SK-N-SH (cell line): ENCODE measurements at regions not wholly inside any gene's neighbourhood (a gene's known extent, or its start where the extent isn't known, plus 50 kb on each side); places are given as distances from the start of the nearest gene placed in this dataset.

Source experiments
- CTCF ChIA-PET: fragments of 300-600, 350-600 bp; formaldehyde crosslinking; extraction: SDS; loops from one replicate; lab custom pipeline; 2021; lab: Yijun Ruan, JAX
- POLR2A ChIA-PET: fragments of 350-600 bp; sonication (Branson Sonifier 250); formaldehyde crosslinking; extraction: SDS; loops from one replicate; lab custom pipeline; 2020; ENCODE audit warnings: antibody characterized with exemption, inconsistent platforms; lab: Yijun Ruan, JAX
- DNase-seq: peaks from one replicate; pipeline ENCODE4 v3.0.0; 2012
- H2AFZ ChIP-seq: fragments of 200-600 bp; sonication (generic); 2 replicates; pipeline ENCODE4 v1.8.1; 2016; ENCODE audit warnings: antibody characterized with exemption, mild to moderate bottlenecking, low read depth
- H3F3A ChIP-seq: fragments of 200-600 bp; sonication (generic); replicated peaks from 2 replicates; pipeline ENCODE3; 2016; ENCODE audit warnings: antibody characterized with exemption, mild to moderate bottlenecking; ENCODE audit not compliant: insufficient read depth
- H3K27ac ChIP-seq, 2 experiments: fragments of 200-500 bp in 1 of 2; fragments of 200-600 bp in 1 of 2; sonication (Bioruptor generic) in 1 of 2; sonication (generic), shearing (Covaris generic) in 1 of 2; 2 replicates each; pipeline versions ENCODE4 v1.5.1 to v1.6.1; 2014 to 2016; ENCODE audit warnings: low read depth in 2 of 2, inconsistent platforms in 1 of 2, low read length in 1 of 2, mild to moderate bottlenecking in 1 of 2, mixed read lengths in 1 of 2
- H3K27me3 ChIP-seq: fragments of 200-600 bp; sonication (generic), shearing (Covaris generic); 2 replicates; pipeline ENCODE4 v1.6.1; 2016; ENCODE audit warnings: mixed run types; ENCODE audit not compliant: insufficient read depth
- H3K36me3 ChIP-seq, 2 experiments: fragments of 200-500 bp in 1 of 2; fragments of 200-600 bp in 1 of 2; sonication (Bioruptor generic) in 1 of 2; sonication (generic) in 1 of 2; replicated peaks in 1 of 2; 2 replicates each; pipeline versions ENCODE3 to v1.5.1; 2014 to 2016; ENCODE audit warnings: low read length in 1 of 2, mild to moderate bottlenecking in 1 of 2; ENCODE audit not compliant: insufficient read depth in 2 of 2, control insufficient read depth in 1 of 2
- H3K4me1 ChIP-seq, 2 experiments: fragments of 200-500 bp in 1 of 2; fragments of 200-600 bp in 1 of 2; sonication (Bioruptor generic) in 1 of 2; sonication (generic), shearing (Covaris generic) in 1 of 2; 2 replicates each; pipeline versions ENCODE4 v1.5.1 to v1.6.1; 2014 to 2016; ENCODE audit warnings: low read depth in 1 of 2, low read length in 1 of 2, mixed run types in 1 of 2; ENCODE audit not compliant: insufficient read depth in 2 of 2, control insufficient read depth in 1 of 2
- H3K4me2 ChIP-seq: fragments of 200-600 bp; sonication (generic), shearing (Covaris generic); 2 replicates; pipeline ENCODE4 v1.6.1; 2017; ENCODE audit warnings: mixed run types
- H3K4me3 ChIP-seq, 2 experiments: fragments of 200-500 bp in 1 of 2; fragments of 200-600 bp in 1 of 2; sonication (Bioruptor generic) in 1 of 2; sonication (generic), shearing (Covaris generic) in 1 of 2; 2 replicates each; pipeline versions ENCODE4 v1.5.1 to v1.8.1; 2014 to 2016; ENCODE audit warnings: low read depth in 2 of 2, inconsistent platforms in 1 of 2, low read length in 1 of 2, mild to moderate bottlenecking in 1 of 2, mixed read lengths in 1 of 2, moderate library complexity in 1 of 2
- H3K79me2 ChIP-seq: fragments of 200-600 bp; sonication (generic); 2 replicates; pipeline ENCODE4 v1.8.1; 2017; ENCODE audit warnings: mild to moderate bottlenecking; ENCODE audit not compliant: insufficient read depth
- H3K9ac ChIP-seq: fragments of 200-600 bp; sonication (generic); 2 replicates; pipeline ENCODE4 v1.6.1; 2017; ENCODE audit warnings: mixed run types
- H3K9me2 ChIP-seq: fragments of 200-600 bp; sonication (generic); 2 replicates; pipeline ENCODE4 v1.6.1; 2017; ENCODE audit warnings: mixed run types
- H3K9me3 ChIP-seq: fragments of 200-600 bp; sonication (generic); 2 replicates; pipeline ENCODE4 v1.6.1; 2017; ENCODE audit warnings: mixed run types, mild to moderate bottlenecking, moderate library complexity
- H4K20me1 ChIP-seq: fragments of 200-600 bp; sonication (generic); 2 replicates; pipeline ENCODE4 v1.6.1; 2017; ENCODE audit warnings: mild to moderate bottlenecking, mixed run types; ENCODE audit not compliant: insufficient read depth
- FOXJ3 ChIP-seq: sonication (generic); formaldehyde crosslinking; IDR thresholded peaks from 2 replicates; pipeline ENCODE4 v1.5.1; 2020; ENCODE audit warnings: mild to moderate bottlenecking, missing genetic modification reagents
- REST ChIP-seq: IDR thresholded peaks from 2 replicates; pipeline ENCODE4 v1.6.1; 2012; ENCODE audit warnings: mild to moderate bottlenecking, low read depth, low read length, moderate library complexity
- TCF12 ChIP-seq: IDR thresholded peaks from 2 replicates; pipeline ENCODE4 v1.4.0; 2012
- YY1 ChIP-seq: IDR thresholded peaks from 2 replicates; pipeline ENCODE4 v1.4.0; 2012; ENCODE audit warnings: low read depth, mild to moderate bottlenecking
- WGBS: methylation state at CpG from one replicate; pipeline ENCODE4 v1.1.6; 2017; ENCODE audit warnings: low lambda C conversion rate; 5-methylcytosine and 5-hydroxymethylcytosine counted together
- TF ChIP-seq, protein P1 (sequence below): fragments of 200-600 bp; sonication (generic); IDR thresholded peaks from 2 replicates; pipeline ENCODE4 v1.6.1; 2017; ENCODE audit warnings: antibody characterized with exemption, mild to moderate bottlenecking, moderate library complexity

DNA sequence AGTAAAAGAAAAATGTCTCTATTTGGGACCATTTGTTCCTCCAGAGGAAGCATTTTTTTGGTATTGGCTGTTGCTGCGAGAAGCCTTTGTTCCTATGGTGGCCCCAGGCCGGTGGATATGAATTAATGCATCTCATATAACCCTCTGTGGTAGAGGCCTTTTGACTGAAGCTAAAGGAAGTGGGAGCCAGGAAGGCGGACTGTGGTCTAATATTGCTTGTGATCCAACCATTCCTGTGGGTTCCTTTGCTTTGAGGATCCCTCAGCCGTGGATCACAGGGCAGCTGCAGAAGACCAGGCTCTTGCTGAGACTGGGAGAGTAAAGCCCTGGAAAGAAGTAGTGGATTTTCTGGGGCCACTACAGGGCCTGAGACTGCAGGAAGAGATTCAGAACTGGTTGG lies 68.3 kb upstream of the NAV2 start:
- Histone ChIP-seq H3K36me3 (peaks cover 0 to 49% of the 10 kb centered on the region in 2 experiments), H3K27ac (no peak overlapping the region), H4K20me1 (peaks cover 68% of the 10 kb centered on the region), H3K4me3 (no peak overlapping the region), H3K9me3 (no peaks in the 10 kb centered on the region), H3K9ac (no peak overlapping the region), H3K27me3 (no peaks in the 10 kb centered on the region), H3K4me1 (peaks cover 12 to 36% of the 10 kb centered on the region in 2 experiments; a peak in 3 of 4 replicates), H2AFZ (no peak overlapping the region), H3F3A (peaks cover 17% of the 10 kb centered on the region), H3K9me2 (no peaks in the 10 kb centered on the region), H3K4me2 (no peak overlapping the region), H3K79me2 (peaks cover 78% of the 10 kb centered on the region)
- TF ChIP-seq FOXJ3 (CRISPR knock-in tag) = no peak
- WGBS = 100% methylated on average over 4 of the region's 4 CpGs
- ChIA-PET POLR2A (no interaction called here), CTCF (interaction anchor here (3.8 kb wide), 1 partner anchor 8 kb away, joined by 13 read pairs; no protein-coding TSS in a partner anchor)
- DNase-seq = no peak

DNA sequence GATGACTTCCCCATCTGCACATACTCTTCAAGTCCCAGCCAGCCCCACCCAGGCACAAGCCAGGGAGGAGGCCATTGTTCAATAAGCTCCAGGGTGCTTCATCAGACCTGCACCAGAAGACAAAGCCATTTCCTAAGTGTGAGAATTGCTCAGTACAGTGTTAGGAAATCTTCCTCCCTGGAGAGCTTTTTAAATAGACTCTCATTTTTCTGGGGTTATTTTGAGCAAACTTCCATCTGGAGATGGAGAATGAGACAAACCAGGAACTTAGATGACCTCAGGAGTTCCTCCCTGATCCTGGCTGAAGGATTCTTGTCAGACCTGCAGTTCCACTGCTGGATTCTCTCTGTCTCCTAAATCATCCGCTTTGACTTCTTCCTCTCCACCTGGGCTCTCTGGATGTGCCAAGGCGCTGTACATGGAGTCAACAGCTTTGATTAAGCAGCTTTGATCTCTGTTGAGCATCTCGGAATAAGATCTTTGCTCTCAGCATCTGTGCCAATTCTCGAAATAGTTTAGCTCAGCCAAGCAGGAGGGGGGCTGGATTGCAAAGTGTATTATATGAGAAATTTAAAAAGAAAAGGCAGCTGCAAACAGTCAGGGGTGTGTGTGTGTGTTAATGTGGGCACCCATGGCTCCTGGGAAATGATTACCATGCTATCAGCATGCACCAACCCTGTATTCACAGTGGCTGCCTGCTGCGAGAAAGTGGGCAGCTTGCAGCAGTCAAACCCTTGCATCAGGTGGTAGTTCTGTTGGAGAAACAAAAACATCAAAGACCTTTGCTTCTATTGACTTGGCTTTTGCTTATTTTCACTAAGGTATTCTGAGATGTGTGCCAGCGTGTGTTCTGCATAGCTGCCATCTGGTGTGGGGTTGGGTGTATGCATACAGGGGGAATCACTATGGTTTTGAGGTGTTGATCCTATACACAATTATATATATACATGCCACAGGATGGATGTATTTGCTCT lies 70.2 kb upstream of the NAV2 start:
- H3K27me3 ChIP-seq = no peaks in the 10 kb centered on the region
- H3K4me2 ChIP-seq = no peak overlapping the region
- peaks cover 73% of the 10 kb centered on the region for H4K20me1 ChIP-seq
- H3K9me3 ChIP-seq = no peaks in the 10 kb centered on the region
- DNase-seq = no peak
- no peak overlapping the region for H3K4me3 ChIP-seq
- no peak overlapping the region for H2AFZ ChIP-seq
- peaks cover 0 to 53% of the 10 kb centered on the region in 2 experiments for H3K36me3 ChIP-seq
- peak overlapping the region in 1 of 2 experiments; percentile 64; a peak in 2 of 4 replicates for H3K27ac ChIP-seq
- H3K9ac ChIP-seq = no peak overlapping the region
- peaks cover 20% of the 10 kb centered on the region for H3F3A ChIP-seq
- H3K9me2 ChIP-seq = no peaks in the 10 kb centered on the region
- H3K79me2 ChIP-seq = peaks cover 82% of the 10 kb centered on the region
- TF ChIP-seq TCF12 (0 out of 2 replicates have a peak, but pooled peaks have one; percentile 23), REST (no peak), YY1 (no peak)
- TF ChIP-seq, protein P1, sequence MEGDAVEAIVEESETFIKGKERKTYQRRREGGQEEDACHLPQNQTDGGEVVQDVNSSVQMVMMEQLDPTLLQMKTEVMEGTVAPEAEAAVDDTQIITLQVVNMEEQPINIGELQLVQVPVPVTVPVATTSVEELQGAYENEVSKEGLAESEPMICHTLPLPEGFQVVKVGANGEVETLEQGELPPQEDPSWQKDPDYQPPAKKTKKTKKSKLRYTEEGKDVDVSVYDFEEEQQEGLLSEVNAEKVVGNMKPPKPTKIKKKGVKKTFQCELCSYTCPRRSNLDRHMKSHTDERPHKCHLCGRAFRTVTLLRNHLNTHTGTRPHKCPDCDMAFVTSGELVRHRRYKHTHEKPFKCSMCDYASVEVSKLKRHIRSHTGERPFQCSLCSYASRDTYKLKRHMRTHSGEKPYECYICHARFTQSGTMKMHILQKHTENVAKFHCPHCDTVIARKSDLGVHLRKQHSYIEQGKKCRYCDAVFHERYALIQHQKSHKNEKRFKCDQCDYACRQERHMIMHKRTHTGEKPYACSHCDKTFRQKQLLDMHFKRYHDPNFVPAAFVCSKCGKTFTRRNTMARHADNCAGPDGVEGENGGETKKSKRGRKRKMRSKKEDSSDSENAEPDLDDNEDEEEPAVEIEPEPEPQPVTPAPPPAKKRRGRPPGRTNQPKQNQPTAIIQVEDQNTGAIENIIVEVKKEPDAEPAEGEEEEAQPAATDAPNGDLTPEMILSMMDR = no peak
- TF ChIP-seq, all 33 proteins: peak for 1
- H3K4me1 ChIP-seq = peaks cover 9 to 29% of the 10 kb centered on the region in 2 experiments; a peak in 3 of 4 replicates
- 84% methylated on average over 6 of the region's 6 CpGs for WGBS
- POLR2A ChIA-PET = no interaction called here
- CTCF ChIA-PET = interaction anchor here (0.9 to 1.5 kb wide), 2 partner anchors 13 to 47 kb away, joined by 3 read pairs; no protein-coding TSS in a partner anchor
